HepG2 (cell line): ENCODE measurements at regions not wholly inside any gene's neighbourhood (a gene's known extent, or its start where the extent isn't known, plus 50 kb on each side); places are given as distances from the start of the nearest gene placed in this dataset.

Experiments used
- ASH2L ChIP-seq: fragments of 300-600, 200-600 bp; sonication (generic); IDR thresholded peaks from 2 replicates; pipeline ENCODE4 v1.7.0; 2017; ENCODE audit warnings: low read depth, mild to moderate bottlenecking, moderate library complexity, mixed read lengths, low read length; ENCODE audit not compliant: insufficient read length
- E2F2 ChIP-seq: sonication (generic); formaldehyde crosslinking; IDR thresholded peaks from 2 replicates; pipeline ENCODE4 v1.4.0; 2020; ENCODE audit warnings: missing genetic modification reagents, borderline replicate concordance
- HNF4A ChIP-seq: sonication (generic); formaldehyde crosslinking; IDR thresholded peaks from 2 replicates; pipeline ENCODE4 v1.4.0; 2020; ENCODE audit warnings: missing genetic modification reagents
- POLR2A ChIP-seq, 2 experiments: IDR thresholded peaks; 2 replicates each; pipeline ENCODE4 v1.6.1; 2011; ENCODE audit warnings: low read depth in 2 of 2, low read length in 2 of 2, mild to moderate bottlenecking in 1 of 2, moderate library complexity in 1 of 2; ENCODE audit not compliant: insufficient read depth in 1 of 2
- SMC3 ChIP-seq: IDR thresholded peaks from 2 replicates; pipeline ENCODE4 v1.6.1; 2011; ENCODE audit warnings: low read length, improper control_type of control experiment
- TCF12 ChIP-seq, 2 experiments: fragments of 450-650 bp in 1 of 2; sonication (generic) in 1 of 2; formaldehyde crosslinking in 1 of 2; IDR thresholded peaks; 2 replicates each; pipeline versions ENCODE4 v1.6.1 to v1.8.0; 2017 to 2022; ENCODE audit warnings: antibody characterized with exemption in 1 of 2, mild to moderate bottlenecking in 1 of 2, missing genetic modification reagents in 1 of 2, moderate library complexity in 1 of 2
- ZFX ChIP-seq: sonication (generic); formaldehyde crosslinking; IDR thresholded peaks from 2 replicates; pipeline ENCODE4 v1.4.0; 2020; ENCODE audit warnings: mild to moderate bottlenecking, low read depth, missing genetic modification reagents, moderate library complexity
- ZNF331 ChIP-seq: sonication (generic); formaldehyde crosslinking; IDR thresholded peaks from 2 replicates; pipeline ENCODE4 v1.4.0; 2020; ENCODE audit warnings: missing genetic modification reagents
- TF ChIP-seq, protein P1 (sequence below), 2 experiments: fragments of 450-650 bp in 1 of 2; sonication (generic) in 1 of 2; formaldehyde crosslinking in 1 of 2; IDR thresholded peaks; 2 replicates each; pipeline versions ENCODE4 v1.6.1 to v1.8.0; 2016 to 2022; ENCODE audit warnings: antibody characterized with exemption in 1 of 2, mild to moderate bottlenecking in 1 of 2, missing genetic modification reagents in 1 of 2
- TF ChIP-seq, protein P2 (sequence below): sonication (generic); formaldehyde crosslinking; IDR thresholded peaks from 2 replicates; pipeline ENCODE4 v1.9.0; 2021; ENCODE audit warnings: missing genetic modification reagents, borderline replicate concordance

DNA sequence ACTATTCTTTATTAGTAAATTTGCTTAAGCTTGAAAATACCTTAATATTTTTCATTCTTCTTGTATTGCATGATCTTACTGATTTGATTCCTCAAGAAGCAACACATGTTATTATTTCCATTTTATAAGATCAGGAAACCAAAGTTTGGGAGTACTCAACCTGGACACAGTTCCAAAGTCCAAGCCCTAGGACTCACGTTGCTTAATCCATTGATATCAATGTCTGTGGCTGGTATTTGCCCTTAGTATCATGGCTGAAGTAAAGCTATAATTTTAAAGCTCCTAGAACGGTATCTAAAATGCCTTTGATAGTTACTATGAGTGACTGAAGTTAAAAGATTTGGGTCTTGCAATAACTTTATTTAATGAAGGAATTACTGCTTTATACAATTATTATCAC is 1045.3 kb downstream of the TUSC7 start:
- TF ChIP-seq SMC3 (no peak), POLR2A (IDR thresholded peaks at IDR 0.05; ENCODE audit: insufficient read depth in 1 of 2, low read depth in 2 of 2, low read length in 2 of 2) (no peak), E2F2 (CRISPR knock-in tag) (no peak), TCF12 (IDR thresholded peaks at IDR 0.05) (no peak), TCF12 (CRISPR knock-in tag; IDR thresholded peaks at IDR 0.05) (no peak), ASH2L (no peak), ZFX (no peak), HNF4A (no peak), ZNF331 (CRISPR knock-in tag) (no peak)
- TF ChIP-seq, protein P1, sequence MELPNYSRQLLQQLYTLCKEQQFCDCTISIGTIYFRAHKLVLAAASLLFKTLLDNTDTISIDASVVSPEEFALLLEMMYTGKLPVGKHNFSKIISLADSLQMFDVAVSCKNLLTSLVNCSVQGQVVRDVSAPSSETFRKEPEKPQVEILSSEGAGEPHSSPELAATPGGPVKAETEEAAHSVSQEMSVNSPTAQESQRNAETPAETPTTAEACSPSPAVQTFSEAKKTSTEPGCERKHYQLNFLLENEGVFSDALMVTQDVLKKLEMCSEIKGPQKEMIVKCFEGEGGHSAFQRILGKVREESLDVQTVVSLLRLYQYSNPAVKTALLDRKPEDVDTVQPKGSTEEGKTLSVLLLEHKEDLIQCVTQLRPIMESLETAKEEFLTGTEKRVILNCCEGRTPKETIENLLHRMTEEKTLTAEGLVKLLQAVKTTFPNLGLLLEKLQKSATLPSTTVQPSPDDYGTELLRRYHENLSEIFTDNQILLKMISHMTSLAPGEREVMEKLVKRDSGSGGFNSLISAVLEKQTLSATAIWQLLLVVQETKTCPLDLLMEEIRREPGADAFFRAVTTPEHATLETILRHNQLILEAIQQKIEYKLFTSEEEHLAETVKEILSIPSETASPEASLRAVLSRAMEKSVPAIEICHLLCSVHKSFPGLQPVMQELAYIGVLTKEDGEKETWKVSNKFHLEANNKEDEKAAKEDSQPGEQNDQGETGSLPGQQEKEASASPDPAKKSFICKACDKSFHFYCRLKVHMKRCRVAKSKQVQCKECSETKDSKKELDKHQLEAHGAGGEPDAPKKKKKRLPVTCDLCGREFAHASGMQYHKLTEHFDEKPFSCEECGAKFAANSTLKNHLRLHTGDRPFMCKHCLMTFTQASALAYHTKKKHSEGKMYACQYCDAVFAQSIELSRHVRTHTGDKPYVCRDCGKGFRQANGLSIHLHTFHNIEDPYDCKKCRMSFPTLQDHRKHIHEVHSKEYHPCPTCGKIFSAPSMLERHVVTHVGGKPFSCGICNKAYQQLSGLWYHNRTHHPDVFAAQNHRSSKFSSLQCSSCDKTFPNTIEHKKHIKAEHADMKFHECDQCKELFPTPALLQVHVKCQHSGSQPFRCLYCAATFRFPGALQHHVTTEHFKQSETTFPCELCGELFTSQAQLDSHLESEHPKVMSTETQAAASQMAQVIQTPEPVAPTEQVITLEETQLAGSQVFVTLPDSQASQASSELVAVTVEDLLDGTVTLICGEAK (IDR thresholded peaks at IDR 0.05): no peak
- TF ChIP-seq, protein P1 (CRISPR knock-in tag; IDR thresholded peaks at IDR 0.05): no peak
- TF ChIP-seq, protein P2, sequence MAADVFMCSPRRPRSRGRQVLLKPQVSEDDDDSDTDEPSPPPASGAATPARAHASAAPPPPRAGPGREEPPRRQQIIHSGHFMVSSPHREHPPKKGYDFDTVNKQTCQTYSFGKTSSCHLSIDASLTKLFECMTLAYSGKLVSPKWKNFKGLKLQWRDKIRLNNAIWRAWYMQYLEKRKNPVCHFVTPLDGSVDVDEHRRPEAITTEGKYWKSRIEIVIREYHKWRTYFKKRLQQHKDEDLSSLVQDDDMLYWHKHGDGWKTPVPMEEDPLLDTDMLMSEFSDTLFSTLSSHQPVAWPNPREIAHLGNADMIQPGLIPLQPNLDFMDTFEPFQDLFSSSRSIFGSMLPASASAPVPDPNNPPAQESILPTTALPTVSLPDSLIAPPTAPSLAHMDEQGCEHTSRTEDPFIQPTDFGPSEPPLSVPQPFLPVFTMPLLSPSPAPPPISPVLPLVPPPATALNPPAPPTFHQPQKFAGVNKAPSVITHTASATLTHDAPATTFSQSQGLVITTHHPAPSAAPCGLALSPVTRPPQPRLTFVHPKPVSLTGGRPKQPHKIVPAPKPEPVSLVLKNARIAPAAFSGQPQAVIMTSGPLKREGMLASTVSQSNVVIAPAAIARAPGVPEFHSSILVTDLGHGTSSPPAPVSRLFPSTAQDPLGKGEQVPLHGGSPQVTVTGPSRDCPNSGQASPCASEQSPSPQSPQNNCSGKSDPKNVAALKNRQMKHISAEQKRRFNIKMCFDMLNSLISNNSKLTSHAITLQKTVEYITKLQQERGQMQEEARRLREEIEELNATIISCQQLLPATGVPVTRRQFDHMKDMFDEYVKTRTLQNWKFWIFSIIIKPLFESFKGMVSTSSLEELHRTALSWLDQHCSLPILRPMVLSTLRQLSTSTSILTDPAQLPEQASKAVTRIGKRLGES: no peak
